Fibroblast of the aortic adventitia (primary cell): ENCODE measurements at regions not wholly inside any gene's neighbourhood (a gene's known extent, or its start where the extent isn't known, plus 50 kb on each side); places are given as distances from the start of the nearest gene placed in this dataset.

Experiments
- DNase-seq: peaks from one replicate; pipeline ENCODE4 v3.0.0-alpha.2; 2010; ENCODE audit warnings: low read depth
- H3K4me3 ChIP-seq: 2 replicates; pipeline ENCODE4 v1.5.1; 2011; ENCODE audit warnings: low read depth, mild to moderate bottlenecking, control low read depth, low read length, moderate library complexity
- TF ChIP-seq, protein P1 (sequence below): IDR thresholded peaks from 2 replicates; pipeline ENCODE4 v1.5.1; 2011; ENCODE audit warnings: mild to moderate bottlenecking, low read length, control low read depth, inconsistent platforms; ENCODE audit not compliant: insufficient read depth

DNA sequence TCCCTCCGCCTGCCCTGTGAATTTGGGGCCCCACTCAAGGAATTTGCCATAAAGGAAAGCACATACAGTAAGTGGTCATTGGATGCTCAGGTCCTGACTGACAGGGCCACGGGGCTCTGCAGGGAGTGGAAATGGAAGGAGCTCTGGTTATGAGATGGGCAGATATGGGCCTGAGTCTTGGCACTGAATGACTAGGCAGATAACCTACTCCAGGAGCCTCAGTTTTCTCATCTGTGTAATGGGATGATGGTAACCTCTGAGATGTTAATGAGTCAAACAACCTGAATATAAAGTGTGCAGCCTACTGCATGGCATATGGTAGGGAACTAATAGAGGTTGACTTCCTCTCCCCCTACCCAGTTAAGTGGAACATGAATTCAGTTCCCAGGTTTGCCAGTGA, 56.4 kb upstream of the NAA20 start:
- no peak for DNase-seq
- TF ChIP-seq, protein P1, sequence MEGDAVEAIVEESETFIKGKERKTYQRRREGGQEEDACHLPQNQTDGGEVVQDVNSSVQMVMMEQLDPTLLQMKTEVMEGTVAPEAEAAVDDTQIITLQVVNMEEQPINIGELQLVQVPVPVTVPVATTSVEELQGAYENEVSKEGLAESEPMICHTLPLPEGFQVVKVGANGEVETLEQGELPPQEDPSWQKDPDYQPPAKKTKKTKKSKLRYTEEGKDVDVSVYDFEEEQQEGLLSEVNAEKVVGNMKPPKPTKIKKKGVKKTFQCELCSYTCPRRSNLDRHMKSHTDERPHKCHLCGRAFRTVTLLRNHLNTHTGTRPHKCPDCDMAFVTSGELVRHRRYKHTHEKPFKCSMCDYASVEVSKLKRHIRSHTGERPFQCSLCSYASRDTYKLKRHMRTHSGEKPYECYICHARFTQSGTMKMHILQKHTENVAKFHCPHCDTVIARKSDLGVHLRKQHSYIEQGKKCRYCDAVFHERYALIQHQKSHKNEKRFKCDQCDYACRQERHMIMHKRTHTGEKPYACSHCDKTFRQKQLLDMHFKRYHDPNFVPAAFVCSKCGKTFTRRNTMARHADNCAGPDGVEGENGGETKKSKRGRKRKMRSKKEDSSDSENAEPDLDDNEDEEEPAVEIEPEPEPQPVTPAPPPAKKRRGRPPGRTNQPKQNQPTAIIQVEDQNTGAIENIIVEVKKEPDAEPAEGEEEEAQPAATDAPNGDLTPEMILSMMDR: no peak
- no peak overlapping the region for H3K4me3 ChIP-seq

DNA sequence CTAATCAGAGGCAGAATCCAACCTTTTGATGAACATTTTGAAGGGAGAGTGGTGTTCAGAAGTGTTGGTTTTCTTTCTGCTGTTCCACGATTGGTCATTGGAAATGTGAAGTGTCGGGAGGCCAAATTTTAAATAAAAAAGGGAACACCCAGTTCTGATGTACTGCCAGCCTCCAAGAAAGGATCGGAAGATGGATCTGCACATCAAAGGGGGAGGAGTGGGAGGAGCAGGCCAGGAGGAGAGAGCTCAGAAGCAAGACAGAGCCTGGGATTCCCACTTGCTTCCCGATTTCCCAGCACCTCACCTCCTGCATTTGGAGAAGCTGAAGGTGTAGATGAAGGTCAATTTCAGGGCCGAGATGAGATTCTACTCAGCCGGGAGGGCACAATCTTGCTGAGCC, 55.9 kb upstream of the NAA20 start:
- no peak for DNase-seq

DNA sequence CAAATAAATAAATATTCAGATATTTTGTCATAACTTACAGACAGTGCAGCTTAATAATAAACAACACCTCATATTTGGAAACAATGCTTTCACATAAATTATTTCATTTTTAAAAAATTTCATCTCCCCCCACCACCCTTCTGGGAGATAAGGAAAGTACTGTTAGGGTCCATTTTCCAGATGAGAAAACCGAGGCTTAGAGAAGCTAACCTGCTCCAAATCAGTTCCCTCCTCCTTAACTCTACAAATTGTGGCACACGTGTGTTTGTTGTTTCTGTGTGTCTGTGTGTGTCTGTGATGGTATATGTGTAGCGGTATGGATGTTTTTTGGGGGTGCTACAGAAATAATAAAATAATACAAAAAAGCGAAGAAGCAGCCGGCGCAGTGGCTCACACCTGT, 54.2 kb upstream of the NAA20 start:
- TF ChIP-seq, protein P1: no peak
- no peak overlapping the region for H3K4me3 ChIP-seq
- no peak for DNase-seq

More for the DNA sequence above, 55.9 kb upstream of the NAA20 start:
- no peak overlapping the region for H3K4me3 ChIP-seq
- TF ChIP-seq, protein P1: no peak

DNA sequence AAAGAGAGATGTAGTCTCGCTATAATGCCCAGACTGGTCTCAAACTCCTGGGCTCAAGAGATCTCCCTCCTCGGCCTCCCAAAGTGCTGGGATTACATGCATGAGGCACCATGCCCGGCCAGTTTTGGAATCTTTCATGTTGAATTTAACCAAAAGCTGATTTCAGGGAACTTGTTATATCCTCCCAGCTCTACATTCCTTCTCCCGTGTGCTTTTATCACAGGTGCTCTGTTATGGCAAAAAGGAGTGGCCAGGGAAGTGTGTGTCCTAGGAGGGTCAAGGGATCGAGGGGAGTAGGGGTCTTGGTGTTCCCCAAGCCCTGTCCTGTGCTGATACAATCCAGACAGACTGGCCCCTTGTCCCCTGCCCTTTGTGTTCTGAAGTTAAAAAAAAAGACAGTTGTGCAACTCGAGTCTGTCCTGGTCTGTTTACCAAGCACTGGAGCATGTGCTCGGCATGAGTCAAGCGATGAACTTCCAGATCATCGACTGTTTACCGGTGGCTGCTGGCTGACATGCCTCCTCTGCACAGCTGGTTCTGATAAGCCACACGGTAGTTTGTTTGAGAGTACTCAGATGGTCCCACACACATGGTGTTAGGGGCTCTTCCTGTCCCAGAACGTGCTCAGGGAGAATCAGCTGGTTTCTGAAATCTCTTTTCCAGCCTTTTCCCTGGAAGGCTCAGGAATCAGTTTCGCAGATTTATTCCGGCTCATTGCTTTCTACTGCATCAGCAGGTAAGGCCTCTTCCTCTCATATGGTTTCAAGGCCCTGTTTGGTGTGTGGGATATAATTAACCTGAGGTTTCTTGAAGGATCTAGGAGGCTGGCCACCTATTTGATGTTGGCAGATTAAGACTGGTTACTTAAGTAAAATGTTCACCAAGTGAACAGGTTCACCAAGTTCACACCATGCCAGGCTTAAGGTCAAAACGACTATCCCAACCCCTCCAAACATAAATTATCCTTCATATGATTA, 52.6 kb upstream of the NAA20 start:
- H3K4me3 ChIP-seq: no peak overlapping the region
- DNase-seq: peak; percentile 88
- TF ChIP-seq, protein P1: no peak

DNA sequence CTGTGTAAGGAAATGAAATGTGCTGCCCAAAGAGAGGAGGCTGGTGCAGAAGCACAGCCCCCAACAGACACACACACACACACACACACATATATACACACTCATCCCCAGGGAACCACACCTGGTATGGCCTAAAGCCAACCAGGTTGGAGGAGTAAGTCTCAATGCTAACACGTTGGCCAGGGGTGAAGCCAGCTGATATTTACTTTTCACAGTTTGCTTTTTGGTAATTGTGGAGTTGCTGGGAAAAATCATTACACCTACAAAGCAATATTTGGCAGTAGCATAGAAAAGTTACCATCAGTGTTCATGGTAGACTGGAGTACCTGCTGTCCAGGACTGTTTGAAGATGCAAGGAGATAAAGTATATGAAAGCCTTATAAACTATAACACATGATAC, 50.3 kb upstream of the NAA20 start:
- H3K4me3 ChIP-seq: no peak overlapping the region
- TF ChIP-seq, protein P1: no peak
- no peak for DNase-seq
